ENCODE measurements at regions not wholly inside any gene's neighbourhood (a gene's known extent, or its start where the extent isn't known, plus 50 kb on each side); places are given as distances from the start of the nearest gene placed in this dataset.
"Not testable (repeated sequence)": the region's sequence is repeated elsewhere in the genome, so short reads cannot be mapped to it uniquely, and the experiment has no call there.

DNA sequence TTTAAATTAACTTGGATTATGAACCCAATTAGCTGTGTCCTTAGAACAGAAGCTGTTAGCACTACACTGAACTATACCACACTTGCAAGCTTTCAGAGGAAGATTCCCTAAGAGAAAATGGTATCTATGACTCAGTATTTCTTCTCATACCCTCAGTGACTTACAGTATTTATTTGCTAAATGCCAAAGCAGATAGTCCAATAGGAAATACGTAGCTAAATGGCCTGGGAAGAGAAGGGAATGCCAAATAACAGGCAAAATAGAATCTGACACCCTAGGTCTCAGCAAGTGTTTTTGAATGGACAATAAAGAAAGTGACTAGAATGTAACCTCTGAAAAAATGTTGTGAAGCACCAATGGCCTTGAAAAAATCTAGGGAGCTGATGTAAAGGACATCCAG lies 570.8 kb downstream of the ZWINT start:
- POLR2A ChIA-PET, CTCF ChIA-PET: not testable (repeated sequence)

DNA sequence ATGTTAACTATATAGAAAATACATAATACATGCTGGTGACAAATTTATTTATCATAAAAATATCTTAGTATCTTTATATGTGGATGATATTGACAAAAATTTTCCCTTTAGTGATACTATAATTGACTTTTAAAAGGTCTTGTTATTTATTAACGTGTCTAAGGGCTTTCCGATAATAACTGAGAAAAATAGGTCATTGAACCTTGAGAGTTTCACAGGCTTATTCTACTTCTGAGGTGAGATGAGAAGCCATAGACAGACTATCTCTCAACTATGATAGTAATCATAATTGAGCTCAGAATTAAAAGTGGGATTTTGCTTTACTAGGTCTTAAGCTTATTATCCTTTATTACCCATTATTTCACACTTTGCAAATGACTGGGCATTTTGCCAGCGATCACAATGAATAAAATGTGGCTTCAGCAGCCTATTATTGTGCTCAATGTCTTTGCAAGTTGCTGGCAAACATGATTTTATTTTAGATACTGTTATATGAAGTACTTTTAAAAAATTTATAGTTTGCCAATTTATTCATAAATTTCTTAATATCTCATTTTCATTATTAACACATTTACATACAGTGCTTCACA lies 574.5 kb downstream of the ZWINT start:
- CTCF ChIA-PET = interaction anchor here (0.5 kb wide), 1 partner anchor 272 kb away, joined by 4 read pairs; no protein-coding TSS in a partner anchor
- POLR2A ChIA-PET = no interaction called here

DNA sequence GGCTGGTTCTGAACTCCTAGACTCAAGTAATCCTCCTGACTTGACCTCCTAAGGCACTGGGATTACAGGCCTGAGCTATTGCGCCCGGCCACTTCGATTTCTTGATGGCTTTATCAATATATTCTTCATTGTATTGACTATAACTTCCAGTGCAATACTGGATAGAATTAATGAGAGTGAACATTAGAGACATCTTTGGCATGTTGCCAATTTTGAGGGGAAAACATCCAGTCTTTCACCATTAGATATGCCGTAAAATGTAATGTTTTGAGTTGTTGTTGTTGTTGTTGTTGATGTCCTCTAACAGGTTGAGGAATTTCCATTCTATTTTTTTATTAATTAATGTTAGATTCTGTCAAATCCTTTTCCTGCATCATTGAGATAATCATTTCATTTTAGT lies 578.9 kb downstream of the ZWINT start:
- POLR2A ChIA-PET = no interaction called here
- CTCF ChIA-PET = no interaction called here

DNA sequence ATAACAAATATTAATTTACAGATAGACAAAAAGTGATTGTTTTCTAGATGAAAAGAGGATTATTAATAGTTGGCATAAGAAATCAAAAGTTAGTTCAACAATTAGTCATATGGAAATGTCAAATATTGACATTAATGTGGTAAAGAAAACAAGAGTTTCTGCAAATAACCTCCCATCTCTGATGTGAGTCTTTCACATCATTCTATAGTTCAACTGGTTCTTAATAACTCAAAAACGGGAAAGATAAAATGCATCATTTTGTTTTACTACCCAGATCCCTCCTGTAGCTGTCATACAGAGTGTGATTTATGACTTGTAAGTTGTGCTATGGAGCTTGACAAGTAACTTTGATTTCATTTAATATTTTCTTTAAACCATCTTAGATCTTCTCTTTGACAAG lies 594.8 kb downstream of the ZWINT start:
- CTCF ChIA-PET = no interaction called here
- POLR2A ChIA-PET = no interaction called here

DNA sequence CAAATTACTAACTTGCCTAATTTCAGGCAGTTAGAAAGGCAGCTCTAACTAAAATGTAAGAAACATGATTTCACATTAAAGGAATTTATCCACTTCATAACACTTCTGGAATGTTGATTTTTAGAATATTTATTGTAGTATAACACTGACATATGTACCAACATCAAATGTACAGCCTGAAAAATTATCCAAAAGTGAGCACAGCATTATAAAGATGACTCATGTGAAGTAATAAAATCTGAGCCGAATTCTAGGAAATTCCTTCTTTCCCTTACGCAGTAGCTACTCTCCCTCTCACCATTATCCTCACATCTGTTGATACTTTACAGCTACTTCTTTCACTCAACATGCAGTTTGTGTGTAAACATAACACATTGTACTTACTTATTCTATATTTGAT lies 610.6 kb downstream of the ZWINT start:
- POLR2A ChIA-PET = no interaction called here
- CTCF ChIA-PET = no interaction called here

DNA sequence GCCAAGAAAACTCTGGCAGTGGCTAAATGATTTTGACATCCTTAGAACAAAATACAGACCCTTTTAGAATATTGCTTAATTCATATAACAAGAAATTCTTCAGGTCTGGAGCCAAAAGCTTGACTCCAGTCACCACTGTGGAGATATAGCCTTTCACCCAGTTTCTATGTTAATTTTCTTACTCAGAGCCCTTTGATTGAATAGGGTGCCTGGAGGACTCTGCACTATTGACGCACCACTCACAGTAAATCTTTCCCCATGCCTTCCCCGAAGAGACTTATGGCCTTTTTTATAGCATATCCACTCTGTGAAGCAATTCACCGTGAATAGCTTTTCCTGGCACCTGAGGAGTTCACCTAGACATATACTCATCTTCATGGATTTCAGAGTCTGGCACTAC lies 613.8 kb downstream of the ZWINT start:
- POLR2A ChIA-PET = no interaction called here
- CTCF ChIA-PET = no interaction called here

DNA sequence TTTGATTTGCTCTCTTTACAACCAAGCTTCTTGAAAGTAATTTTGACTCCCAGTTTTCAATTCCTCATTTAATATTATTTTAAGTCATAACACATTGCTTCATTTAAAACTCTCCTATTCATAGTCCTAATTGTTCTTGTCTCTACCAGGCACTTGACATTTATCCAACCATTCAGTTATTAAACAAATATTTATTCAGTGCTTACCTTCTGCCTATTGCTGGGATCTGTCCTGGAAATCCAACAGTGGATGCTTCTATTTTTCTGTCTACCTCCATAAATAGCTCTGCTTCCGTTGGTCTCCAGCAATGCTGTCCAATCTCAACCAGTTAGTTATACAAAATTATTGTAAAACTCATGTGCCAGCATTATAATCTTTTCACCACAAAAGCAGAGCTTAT lies 615.1 kb downstream of the ZWINT start:
- POLR2A ChIA-PET = no interaction called here
- CTCF ChIA-PET = no interaction called here

DNA sequence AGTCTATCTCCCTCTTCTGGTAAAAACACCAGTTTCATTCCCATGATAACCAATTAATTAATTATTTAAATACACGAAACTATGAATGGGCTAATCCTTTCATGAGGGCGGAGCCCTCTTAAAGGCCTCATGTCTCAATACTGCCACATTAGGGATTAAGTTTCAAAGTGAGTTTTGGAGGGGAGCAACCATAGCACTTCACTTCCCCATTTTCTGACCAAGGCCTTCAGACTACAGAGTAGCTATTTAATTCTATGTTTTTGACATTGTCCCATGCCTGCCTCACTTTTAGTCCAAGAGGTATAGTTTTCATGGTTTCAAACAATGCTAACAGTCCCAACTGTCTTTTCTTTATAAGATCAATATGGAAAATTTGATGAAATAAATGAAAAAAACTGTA lies 618.6 kb downstream of the ZWINT start:
- POLR2A ChIA-PET = no interaction called here
- CTCF ChIA-PET = no interaction called here

DNA sequence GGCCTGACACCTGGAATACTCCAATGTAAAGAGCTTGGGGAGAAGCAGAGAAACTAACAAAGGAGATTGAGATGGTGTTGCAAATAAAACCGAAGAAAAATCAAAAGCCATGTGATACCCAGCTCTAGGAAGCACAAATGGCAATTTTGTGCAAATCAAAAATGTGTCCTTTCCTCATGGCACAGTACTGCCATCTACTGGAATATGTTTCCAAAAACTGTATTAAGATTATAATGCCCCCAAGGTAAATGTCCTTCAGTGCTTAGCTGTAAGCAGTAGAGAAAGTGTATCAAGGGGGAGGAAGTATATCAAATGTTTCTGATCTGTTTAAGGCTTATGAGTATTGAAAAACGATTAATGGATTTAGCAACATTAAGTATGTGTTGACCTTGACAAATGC lies 620.3 kb downstream of the ZWINT start:
- CTCF ChIA-PET, POLR2A ChIA-PET: not testable (repeated sequence)

DNA sequence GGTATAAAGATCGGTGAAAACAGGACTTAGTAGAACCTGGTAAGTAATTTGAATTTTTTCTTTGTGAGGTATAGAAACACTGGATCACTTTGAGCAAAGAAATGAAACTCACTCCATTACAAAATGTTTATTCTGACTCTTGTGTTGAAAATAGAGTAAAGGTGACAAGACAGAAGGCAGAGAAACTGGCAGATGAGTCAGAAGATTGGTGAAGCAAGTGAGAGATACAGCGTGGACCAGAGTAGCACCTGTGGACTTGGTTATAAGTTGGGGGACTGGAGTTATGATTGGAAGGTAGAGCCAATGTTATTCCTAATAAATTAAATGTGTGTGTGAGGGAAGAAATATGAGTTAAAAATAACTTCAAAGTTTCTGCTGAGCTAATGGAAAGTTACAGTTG lies 620.9 kb downstream of the ZWINT start:
- CTCF ChIA-PET = no interaction called here

DNA sequence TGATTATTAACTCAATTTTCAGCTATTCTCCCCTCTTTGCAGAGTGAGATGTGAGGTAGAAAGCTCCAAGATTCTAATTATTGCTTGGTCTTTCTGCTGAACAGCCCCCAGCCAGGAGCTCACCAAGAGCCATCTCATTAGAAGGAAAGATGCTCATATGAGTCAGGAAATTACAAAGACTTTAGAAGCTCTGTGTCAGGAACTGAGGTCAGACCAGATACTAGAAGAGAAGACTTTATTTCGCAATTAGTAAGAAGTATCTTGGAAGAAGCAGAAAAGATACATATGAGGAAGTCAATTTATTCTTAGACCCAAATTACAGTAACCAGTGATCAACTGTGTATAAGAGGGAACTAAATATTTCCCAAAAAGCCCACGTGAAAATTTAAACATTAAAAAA lies 626.9 kb downstream of the ZWINT start:
- CTCF ChIA-PET = no interaction called here

More for the DNA sequence above, 620.9 kb downstream of the ZWINT start:
- POLR2A ChIA-PET = no interaction called here

DNA sequence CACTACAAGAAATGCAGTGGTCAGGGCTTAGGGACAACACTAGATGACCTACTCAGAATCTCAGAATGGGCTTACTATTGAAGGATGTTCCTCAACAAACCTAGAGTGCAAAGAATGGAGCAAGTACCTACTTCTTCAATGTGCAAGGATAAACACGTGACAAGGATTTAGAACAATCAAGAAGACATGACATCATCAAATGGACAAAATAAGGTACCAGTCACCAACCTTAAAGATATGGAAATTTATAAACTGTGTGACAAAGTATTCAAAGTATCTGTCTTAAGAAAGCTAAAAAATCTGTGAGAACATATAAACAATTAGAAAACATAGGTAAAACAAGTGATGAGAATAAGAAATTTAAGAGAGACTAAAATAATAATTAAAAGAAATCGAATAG lies 656.1 kb downstream of the ZWINT start:
- ChIA-PET POLR2A (no interaction called here), CTCF (no interaction called here)

More for the DNA sequence above, 626.9 kb downstream of the ZWINT start:
- POLR2A ChIA-PET = no interaction called here

DNA sequence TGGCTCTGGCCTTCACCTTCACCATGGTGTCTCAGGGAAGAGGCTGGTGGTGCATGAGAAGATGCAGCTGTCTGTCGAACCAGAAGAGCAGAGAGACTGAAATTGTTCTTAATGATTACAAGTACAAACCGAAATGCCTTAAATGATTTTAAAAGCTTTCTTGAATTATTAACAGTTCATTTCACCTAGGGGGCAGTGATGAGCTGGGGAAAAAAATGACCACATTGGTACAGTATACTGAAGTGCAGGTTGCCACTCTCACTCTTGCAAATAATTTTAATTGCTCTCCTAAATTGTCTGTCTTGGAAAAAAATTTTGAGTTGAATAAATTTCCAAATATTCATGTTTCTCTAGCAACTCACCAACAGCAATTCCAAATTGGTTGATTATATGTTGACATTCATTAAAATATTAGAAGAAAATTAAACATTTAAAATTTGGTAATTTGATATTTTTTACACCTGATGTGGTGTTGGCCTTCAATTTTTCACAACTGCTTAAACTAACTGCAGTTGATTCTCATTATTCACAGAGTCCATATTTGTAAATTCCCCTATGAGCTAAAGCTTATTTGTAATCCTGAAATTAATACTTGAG lies 692.6 kb downstream of the ZWINT start:
- ChIA-PET POLR2A (no interaction called here), CTCF (no interaction called here)

DNA sequence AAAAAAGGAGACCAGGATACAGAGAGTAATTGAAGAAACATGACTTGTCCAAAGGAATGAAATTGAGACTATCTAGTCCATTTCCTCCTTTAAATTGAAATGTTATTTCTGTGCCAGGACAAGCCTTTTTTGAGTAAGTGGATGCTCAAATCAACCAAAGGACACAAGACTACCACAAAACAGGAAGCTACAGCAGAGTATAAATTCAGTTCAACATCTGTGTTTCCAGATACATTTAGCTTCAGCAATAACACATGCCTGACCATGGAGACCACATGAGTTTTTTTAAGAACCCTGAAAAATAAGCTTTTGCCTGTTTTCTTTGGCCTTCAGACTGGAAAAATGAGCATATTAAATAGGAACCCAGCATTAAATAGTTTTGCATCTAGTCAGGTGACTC lies 707.5 kb downstream of the ZWINT start:
- ChIA-PET POLR2A (no interaction called here), CTCF (no interaction called here)

DNA sequence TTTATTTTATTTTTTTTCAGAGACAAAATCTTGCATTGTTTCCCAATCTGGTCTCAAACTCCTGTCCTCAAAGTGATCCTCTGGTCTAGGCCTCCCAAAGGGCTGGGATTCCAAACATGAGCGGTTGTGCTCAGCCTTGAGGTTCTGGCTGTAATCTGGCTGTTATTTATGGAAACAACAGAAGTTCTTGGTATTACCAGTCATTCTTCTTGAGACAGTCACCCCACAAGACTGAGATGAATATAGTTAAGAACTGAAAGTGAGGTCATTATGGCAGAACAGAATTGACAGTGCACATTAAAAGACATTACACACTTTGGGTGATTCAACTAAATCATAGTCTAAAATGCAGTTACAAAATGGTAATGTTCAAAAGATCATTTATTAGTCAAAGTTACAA lies 719.5 kb downstream of the ZWINT start:
- CTCF ChIA-PET = no interaction called here

DNA sequence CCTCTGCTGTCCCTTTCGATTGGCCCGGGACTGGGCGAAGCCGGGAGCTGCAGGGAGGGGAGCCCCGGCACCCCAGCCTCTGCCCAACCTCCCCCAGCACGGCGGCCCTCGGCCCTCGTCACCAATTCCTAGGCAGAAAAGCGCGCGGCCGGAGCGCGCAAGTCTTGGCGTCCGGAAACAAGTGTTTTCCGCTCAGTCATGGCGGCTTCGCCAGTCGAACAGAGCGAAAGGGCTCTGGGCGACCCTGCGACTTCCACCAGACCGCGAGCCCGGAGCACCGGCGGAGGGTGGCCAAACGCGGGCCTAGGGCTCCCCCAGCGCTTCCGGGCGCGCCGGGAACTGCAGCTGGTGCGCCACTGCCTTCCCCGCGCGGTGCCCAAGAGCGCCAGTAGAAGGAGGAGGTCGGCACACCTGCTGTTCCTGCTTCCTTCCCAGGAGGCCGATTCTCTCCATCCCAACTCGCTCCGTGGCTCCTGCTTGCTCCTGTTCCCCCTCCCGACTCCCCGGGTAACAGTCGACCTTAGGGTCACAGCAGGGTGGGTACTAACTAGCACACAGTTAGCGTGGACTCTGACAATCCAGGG lies 729.9 kb downstream of the ZWINT start:
- POLR2A ChIA-PET = no interaction called here

More for the DNA sequence above, 719.5 kb downstream of the ZWINT start:
- POLR2A ChIA-PET = no interaction called here

DNA sequence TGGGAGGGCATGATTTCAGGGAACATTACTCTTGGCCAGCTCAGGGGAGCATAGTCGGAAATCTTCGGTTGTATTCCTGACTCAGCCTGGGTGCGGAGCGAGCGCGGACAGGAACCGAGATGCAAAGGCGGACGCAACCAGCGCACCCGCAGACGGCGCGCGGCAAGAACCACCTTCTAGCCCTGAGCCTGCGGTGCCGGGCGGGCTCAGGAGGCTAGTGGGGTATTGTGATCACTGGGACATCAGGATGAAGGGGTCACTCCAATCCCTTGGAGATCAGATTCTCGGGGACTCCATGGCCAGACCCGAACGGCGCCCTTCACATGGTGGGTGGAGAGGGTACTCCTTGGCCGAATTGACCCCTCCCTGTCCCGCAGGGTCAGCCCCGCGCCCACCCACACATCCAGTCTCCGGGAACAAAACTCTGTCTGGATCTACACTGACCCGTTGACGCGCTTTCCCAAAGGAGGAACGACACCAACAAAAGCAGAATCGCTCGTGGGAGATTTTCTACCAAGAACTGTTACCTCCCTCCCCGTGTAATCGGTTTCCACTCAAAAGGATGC lies 730.5 kb downstream of the ZWINT start:
- CTCF ChIA-PET = no interaction called here
- POLR2A ChIA-PET = no interaction called here

More for the DNA sequence above, 729.9 kb downstream of the ZWINT start:
- CTCF ChIA-PET = no interaction called here

DNA sequence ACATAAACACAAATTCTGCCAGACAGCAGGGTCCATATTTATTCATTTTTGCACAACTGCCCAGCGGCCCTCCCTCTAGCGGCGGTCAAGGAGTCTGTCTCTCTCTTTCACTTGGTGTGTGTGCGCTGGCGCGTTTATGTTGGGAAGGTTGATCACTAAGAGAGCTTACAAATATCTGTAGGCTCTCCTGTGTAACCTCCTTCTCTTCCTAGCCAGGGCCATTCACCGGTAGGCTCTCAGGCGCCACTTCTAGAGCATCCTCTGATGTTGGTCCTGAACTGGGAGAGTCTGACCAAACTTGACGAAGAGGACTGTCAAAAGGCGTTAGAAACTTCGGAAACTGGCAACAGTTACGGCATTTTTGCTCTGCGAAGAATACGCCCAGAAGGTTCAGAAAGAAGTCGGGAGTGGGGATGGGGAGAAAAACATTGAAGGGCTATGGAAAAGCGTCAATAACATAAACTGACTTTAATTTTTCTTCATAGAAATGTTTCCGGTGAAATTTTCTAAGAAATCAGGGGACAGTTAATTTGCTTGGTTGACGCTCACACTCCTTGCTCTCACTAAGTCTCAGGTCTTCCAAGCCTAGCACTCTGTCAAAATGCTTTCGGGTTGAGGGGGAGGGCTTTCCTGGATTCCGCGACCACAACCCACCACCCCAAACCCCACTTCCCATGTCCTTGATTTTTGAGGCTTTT lies 731.1 kb downstream of the ZWINT start:
- ChIA-PET CTCF (no interaction called here), POLR2A (no interaction called here)

DNA sequence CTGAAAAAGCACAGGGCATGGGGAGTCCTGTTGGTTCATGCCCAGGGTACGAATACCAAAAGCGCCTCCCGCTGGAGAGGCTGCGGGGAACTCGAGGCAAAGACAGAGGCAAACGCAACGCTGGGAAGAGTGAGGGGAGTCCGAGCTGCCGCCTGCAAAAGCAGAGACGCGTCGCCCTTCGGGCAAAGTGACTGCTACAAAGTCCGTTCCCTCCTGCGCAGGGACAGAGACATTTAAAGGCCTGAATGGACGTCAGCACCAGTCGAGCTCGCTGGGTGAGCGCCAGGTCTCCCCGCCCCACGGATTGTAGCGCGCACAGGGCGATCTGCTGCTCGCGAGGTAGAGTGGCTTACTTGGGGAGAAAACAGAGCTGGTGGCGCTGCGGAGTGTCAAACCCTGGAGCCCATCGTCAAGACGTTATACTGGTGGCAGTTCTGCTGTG lies 732.8 kb downstream of the ZWINT start:
- CTCF ChIA-PET = no interaction called here

DNA sequence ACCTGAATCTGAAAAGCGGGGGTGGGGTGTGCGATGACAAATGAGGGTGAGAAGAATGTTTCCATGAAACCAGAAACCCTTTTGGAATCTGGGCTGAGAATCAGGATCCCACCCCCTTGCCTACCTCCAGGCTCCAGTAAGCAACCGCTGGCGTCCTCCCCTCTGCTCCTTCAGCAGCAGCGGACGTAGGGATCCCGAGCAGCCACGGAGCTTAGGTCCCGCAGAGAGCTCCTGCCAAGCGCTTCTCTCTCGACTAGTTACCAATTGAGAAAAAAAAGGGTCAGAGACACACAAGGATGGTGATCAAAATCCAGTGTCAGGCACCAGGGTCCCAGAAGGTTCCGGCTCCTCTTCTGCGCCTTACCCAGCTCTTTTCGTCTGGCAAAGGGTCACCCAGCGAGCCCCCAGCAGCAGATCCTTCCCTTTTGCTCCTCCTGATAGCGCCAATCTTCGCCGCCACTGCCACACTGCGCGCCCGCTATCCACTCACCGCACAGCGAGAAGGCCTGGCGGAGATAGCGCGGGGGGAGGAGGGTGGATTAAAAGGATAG lies 733.5 kb downstream of the ZWINT start:
- POLR2A ChIA-PET = no interaction called here
- CTCF ChIA-PET = no interaction called here

More for the DNA sequence above, 732.8 kb downstream of the ZWINT start:
- POLR2A ChIA-PET = no interaction called here

Data from activated CD8-positive, alpha-beta memory T cell treated with anti-CD3 and anti-CD28 coated beads for 36 hours (primary cell).